GM13976 (cell line): ENCODE measurements at regions not wholly inside any gene's neighbourhood (a gene's known extent, or its start where the extent isn't known, plus 50 kb on each side); places are given as distances from the start of the nearest gene placed in this dataset.

Experiments
- DNase-seq: peaks from one replicate; pipeline ENCODE4 v3.0.0; 2012; ENCODE audit warnings: low spot score
- CTCF ChIP-seq: IDR thresholded peaks from 2 replicates; pipeline ENCODE4 v1.5.1; 2012; ENCODE audit warnings: borderline replicate concordance, mild to moderate bottlenecking; ENCODE audit not compliant: insufficient read depth; ENCODE audit errors: extremely low read depth, missing control alignments, control extremely low read depth
- in situ Hi-C: fragments of 300-500 bp; cut with MboI; formaldehyde crosslinking; loops from one replicate; pipeline ENCODE4 v1.12.0; 2022; ENCODE audit warnings: low sequenced_read_pairs, mixed read lengths, inconsistent platforms; ENCODE audit not compliant: unreplicated experiment

DNA sequence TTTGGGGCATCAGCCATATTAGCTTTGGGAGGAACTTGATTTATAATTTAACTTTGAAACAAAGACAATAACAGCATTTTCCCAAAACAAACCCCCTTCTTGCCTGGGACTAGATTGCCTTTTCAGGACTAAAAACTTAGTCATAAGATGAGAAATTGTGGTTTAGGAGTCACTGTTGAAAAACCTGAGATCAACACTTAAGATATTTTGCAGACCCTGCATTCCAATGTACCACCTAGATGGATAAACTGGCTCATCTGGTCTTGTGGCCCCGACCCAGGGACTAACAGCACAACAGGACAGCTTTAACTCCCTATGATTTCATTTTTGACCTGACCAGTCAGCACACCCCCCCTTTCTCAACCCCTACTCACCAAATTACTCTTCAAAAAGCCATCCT is 1165.4 kb downstream of the XPNPEP1 start:
- in situ Hi-C loops, result no loop called here

GRCh38 chr10:108755646-108756045 is 1167.7 kb downstream of the XPNPEP1 start:
- in situ Hi-C loops, result no loop called here
- DNase-seq, result no peak
- TF ChIP-seq CTCF, result no peak

More for the DNA sequence above, 1165.4 kb downstream of the XPNPEP1 start:
- TF ChIP-seq CTCF, result no peak
- no peak for DNase-seq

- no peak for TF ChIP-seq CTCF
- no peak for DNase-seq
- in situ Hi-C loops, result no loop called here
Observed at GRCh38 chr10:108753326-108753725, 1170.0 kb downstream of the XPNPEP1 start.

DNA sequence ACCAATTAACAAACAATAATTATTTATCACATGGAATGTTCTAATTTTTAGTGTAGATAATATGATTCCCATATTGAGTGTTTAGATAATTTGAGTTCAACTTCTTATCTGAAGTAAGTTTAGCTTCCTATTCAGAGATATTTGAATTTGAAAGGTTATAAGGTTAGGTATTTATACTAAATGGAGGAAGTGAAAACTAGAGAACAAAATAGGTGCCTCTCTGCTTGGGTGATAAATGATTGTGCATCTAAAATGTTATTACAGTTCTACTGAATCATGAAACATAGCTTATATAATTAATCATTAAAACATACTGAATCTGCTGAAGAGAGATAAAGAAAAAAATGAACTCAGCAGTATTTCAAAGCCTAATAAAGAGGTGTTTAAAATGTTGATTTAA is 1174.3 kb downstream of the XPNPEP1 start:
- in situ Hi-C loops, result no loop called here
- no peak for TF ChIP-seq CTCF
- DNase-seq, result peak; percentile 13

DNA sequence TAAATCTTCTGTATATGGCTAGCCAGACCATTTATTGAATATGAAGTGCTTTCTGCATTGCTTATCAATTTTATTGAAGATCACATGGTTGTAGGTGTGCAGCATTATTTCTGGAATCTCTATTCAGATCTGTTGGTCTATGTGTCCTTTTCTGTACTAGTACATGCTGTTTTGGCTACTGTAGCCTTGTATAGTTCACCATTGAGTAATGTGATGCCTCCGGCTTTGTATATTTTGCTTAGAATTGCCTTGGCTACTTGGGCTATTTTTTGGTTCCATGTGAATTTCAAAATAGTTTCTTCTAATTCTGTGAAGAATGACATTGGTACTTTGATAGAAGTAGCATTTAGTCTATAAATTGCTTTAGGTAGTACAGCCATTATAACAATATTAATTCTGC is 1187.2 kb downstream of the XPNPEP1 start:
- in situ Hi-C loops, result no loop called here
- no peak for DNase-seq
- no peak for TF ChIP-seq CTCF

GRCh38 chr10:108735380-108735779 is 1187.9 kb downstream of the XPNPEP1 start:
- no peak for DNase-seq
- in situ Hi-C loops, result no loop called here
- no peak for TF ChIP-seq CTCF

DNA sequence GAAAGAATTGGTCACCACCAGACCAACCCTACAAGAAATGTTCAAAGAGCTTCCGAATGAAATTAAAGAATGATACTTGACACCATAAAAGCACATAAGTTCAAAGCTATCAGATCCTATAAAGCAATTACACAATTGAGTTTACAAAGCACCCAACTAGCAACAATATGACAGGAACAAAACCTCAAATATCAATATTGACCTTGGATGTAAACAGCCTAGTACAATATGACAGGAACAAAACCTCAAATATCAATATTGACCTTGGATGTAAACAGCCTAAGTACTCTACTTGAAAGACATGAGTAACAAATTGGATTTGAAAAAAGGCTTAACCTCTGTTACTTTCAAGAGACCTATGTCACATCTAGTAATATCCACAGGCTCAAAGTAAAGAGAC is 1201.4 kb downstream of the XPNPEP1 start:
- no peak for DNase-seq
- no peak for TF ChIP-seq CTCF
- in situ Hi-C loops, result no loop called here
